ENCODE measurements at regions not wholly inside any gene's neighbourhood (a gene's known extent, or its start where the extent isn't known, plus 50 kb on each side); places are given as distances from the start of the nearest gene placed in this dataset.

GRCh38 chr6:165716886-165717285 is 53.8 kb upstream of the PDE10A start:
- TF ChIP-seq CTCF (IDR thresholded peaks at IDR 0.05) = no peak
- no peak for TF ChIP-seq POLR2AphosphoS5 (IDR thresholded peaks at IDR 0.05)
- no peak for TF ChIP-seq POLR2A (IDR thresholded peaks at IDR 0.05)
